ENCODE measurements at regions not wholly inside any gene's neighbourhood (a gene's known extent, or its start where the extent isn't known, plus 50 kb on each side); places are given as distances from the start of the nearest gene placed in this dataset.

DNA sequence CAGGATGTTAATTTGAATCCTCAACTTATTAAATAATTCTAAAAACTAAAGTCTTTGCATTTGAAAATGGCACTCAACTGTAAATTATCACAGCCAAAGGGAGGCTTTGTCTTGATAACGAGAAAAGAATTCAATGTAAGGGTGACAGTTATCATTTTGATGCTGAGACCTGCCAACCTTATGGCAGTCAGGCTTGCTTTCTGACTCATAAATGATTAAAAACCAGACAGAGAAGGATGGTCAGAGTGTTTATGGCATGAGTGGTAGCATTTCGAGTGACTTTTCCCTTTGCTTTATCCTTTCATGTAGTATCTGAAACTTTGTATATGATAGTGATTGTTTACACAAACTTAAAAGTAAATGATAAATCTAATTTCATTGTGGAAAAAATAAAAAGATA lies 53.9 kb upstream of the EPC2 start:
- H4K20me1 ChIP-seq (ENCODE audit: control insufficient read depth, extremely low read depth, insufficient read depth, low read length) = no peaks in the 10 kb centered on the region
- no peak overlapping the region for H3K4me3 ChIP-seq (replicated peaks in 1 of 4; ENCODE audit: control extremely low read depth in 1 of 4, insufficient read depth in 1 of 4, low read depth in 3 of 4, low read length in 4 of 4)
- H3K36me3 ChIP-seq (ENCODE audit: control insufficient read depth, insufficient read depth, low read length) = no peaks in the 10 kb centered on the region
- H3K79me2 ChIP-seq (ENCODE audit: control insufficient read depth, insufficient read depth, low read length) = no peaks in the 10 kb centered on the region
- H3K27ac ChIP-seq (ENCODE audit: insufficient read depth, low read length) = no peak overlapping the region
- no peaks in the 10 kb centered on the region for H3K9me3 ChIP-seq (ENCODE audit: control insufficient read depth, insufficient read depth, low read depth, low read length)
- no peaks in the 10 kb centered on the region for H3K27me3 ChIP-seq (ENCODE audit: control insufficient read depth, insufficient read depth, low read length)
- no peaks in the 10 kb centered on the region for H3K4me1 ChIP-seq (ENCODE audit: control insufficient read depth, extremely low read depth, insufficient read depth, low read length)
- TF ChIP-seq EZH2 (IDR thresholded peaks at IDR 0.05; ENCODE audit: low read length, missing control alignments) = no peak
- TF ChIP-seq, protein P1, sequence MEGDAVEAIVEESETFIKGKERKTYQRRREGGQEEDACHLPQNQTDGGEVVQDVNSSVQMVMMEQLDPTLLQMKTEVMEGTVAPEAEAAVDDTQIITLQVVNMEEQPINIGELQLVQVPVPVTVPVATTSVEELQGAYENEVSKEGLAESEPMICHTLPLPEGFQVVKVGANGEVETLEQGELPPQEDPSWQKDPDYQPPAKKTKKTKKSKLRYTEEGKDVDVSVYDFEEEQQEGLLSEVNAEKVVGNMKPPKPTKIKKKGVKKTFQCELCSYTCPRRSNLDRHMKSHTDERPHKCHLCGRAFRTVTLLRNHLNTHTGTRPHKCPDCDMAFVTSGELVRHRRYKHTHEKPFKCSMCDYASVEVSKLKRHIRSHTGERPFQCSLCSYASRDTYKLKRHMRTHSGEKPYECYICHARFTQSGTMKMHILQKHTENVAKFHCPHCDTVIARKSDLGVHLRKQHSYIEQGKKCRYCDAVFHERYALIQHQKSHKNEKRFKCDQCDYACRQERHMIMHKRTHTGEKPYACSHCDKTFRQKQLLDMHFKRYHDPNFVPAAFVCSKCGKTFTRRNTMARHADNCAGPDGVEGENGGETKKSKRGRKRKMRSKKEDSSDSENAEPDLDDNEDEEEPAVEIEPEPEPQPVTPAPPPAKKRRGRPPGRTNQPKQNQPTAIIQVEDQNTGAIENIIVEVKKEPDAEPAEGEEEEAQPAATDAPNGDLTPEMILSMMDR (conservative IDR thresholded peaks at IDR 0.05 in 1 of 2, IDR thresholded peaks at IDR 0.05 in 1 of 2; ENCODE audit: low read depth in 1 of 2, low read length in 2 of 2) = no peak
- H3K9ac ChIP-seq (ENCODE audit: insufficient read depth, low read length) = no peak overlapping the region
- H3K4me2 ChIP-seq (ENCODE audit: extremely low read depth, insufficient read depth, low read length) = no peak overlapping the region
- H2AFZ ChIP-seq (ENCODE audit: low read length) = no peak overlapping the region
- no peak for DNase-seq (ENCODE audit: low read depth in 2 of 2)

DNA sequence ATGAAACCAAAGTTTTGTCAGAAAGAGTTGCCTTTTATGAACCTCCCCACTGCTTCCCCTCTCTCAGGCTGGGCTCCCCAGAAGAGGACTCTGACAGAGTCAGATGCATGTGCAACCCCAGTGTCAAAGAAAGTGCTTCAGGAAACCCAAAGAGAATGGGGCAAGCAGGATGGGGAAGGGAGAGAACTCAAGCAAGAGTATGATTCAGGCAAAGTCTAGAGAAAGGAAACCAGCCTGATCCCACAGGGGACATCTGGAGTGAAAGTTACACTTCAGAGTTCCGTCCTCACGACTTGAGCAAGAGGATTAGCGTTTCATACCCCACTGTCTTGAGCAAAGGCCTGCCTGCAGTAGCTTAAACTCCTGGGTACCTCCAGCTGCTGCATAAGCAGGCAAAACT lies 51.8 kb upstream of the EPC2 start:
- no peaks in the 10 kb centered on the region for H4K20me1 ChIP-seq (ENCODE audit: control insufficient read depth, extremely low read depth, insufficient read depth, low read length)
- no peaks in the 10 kb centered on the region for H3K79me2 ChIP-seq (ENCODE audit: control insufficient read depth, insufficient read depth, low read length)
- H3K4me2 ChIP-seq (ENCODE audit: extremely low read depth, insufficient read depth, low read length) = no peak overlapping the region
- H3K36me3 ChIP-seq (ENCODE audit: control insufficient read depth, insufficient read depth, low read length) = no peaks in the 10 kb centered on the region
- H3K27ac ChIP-seq (ENCODE audit: insufficient read depth, low read length) = no peak overlapping the region
- no peak overlapping the region for H2AFZ ChIP-seq (ENCODE audit: low read length)
- H3K4me1 ChIP-seq (ENCODE audit: control insufficient read depth, extremely low read depth, insufficient read depth, low read length) = no peaks in the 10 kb centered on the region
- no peak overlapping the region for H3K4me3 ChIP-seq (replicated peaks in 1 of 4; ENCODE audit: control extremely low read depth in 1 of 4, insufficient read depth in 1 of 4, low read depth in 3 of 4, low read length in 4 of 4)
- DNase-seq (ENCODE audit: low read depth in 2 of 2) = no peak
- H3K9me3 ChIP-seq (ENCODE audit: control insufficient read depth, insufficient read depth, low read depth, low read length) = no peaks in the 10 kb centered on the region
- no peak for TF ChIP-seq EZH2 (IDR thresholded peaks at IDR 0.05; ENCODE audit: low read length, missing control alignments)
- TF ChIP-seq, protein P1 (conservative IDR thresholded peaks at IDR 0.05 in 1 of 2, IDR thresholded peaks at IDR 0.05 in 1 of 2; ENCODE audit: low read depth in 1 of 2, low read length in 2 of 2) = no peak
- H3K27me3 ChIP-seq (ENCODE audit: control insufficient read depth, insufficient read depth, low read length) = no peaks in the 10 kb centered on the region
- no peak overlapping the region for H3K9ac ChIP-seq (ENCODE audit: insufficient read depth, low read length)

DNA sequence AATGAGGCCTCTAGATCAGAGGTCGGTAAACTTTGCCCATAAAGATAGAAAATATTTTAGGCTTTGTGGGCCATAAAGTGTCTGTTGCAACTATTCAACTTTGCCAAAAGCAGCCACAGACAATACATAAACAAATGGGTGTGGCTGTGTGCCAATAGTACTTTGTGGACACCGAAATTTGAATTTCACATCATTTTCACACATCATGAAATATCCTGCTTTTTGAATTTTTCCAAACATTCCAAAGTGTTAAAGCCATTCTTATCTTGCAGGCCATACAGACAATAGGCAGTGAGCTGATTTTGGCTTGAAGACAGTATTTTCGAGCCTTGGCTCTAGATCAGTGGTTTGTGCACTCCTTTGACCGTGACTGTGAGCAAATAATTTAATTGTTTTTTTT lies 51.1 kb upstream of the EPC2 start:
- no peak overlapping the region for H3K9ac ChIP-seq (ENCODE audit: insufficient read depth, low read length)
- no peaks in the 10 kb centered on the region for H3K27me3 ChIP-seq (ENCODE audit: control insufficient read depth, insufficient read depth, low read length)
- DNase-seq (ENCODE audit: low read depth in 2 of 2) = peak; percentile 12 to 31

More for the DNA sequence above, 51.1 kb upstream of the EPC2 start:
- TF ChIP-seq EZH2 (IDR thresholded peaks at IDR 0.05; ENCODE audit: low read length, missing control alignments) = no peak
- TF ChIP-seq, protein P1 (conservative IDR thresholded peaks at IDR 0.05 in 1 of 2, IDR thresholded peaks at IDR 0.05 in 1 of 2; ENCODE audit: low read depth in 1 of 2, low read length in 2 of 2) = no peak
- no peaks in the 10 kb centered on the region for H4K20me1 ChIP-seq (ENCODE audit: control insufficient read depth, extremely low read depth, insufficient read depth, low read length)
- no peaks in the 10 kb centered on the region for H3K9me3 ChIP-seq (ENCODE audit: control insufficient read depth, insufficient read depth, low read depth, low read length)
- no peak overlapping the region for H3K4me3 ChIP-seq (replicated peaks in 1 of 4; ENCODE audit: control extremely low read depth in 1 of 4, insufficient read depth in 1 of 4, low read depth in 3 of 4, low read length in 4 of 4)
- H3K79me2 ChIP-seq (ENCODE audit: control insufficient read depth, insufficient read depth, low read length) = no peaks in the 10 kb centered on the region
- H3K4me2 ChIP-seq (ENCODE audit: extremely low read depth, insufficient read depth, low read length) = no peak overlapping the region
- no peak overlapping the region for H2AFZ ChIP-seq (ENCODE audit: low read length)
- no peak overlapping the region for H3K27ac ChIP-seq (ENCODE audit: insufficient read depth, low read length)
- no peaks in the 10 kb centered on the region for H3K36me3 ChIP-seq (ENCODE audit: control insufficient read depth, insufficient read depth, low read length)
- no peaks in the 10 kb centered on the region for H3K4me1 ChIP-seq (ENCODE audit: control insufficient read depth, extremely low read depth, insufficient read depth, low read length)

Data from fibroblast of lung (primary cell).